COLO668 (cell line): ENCODE measurements at regions not wholly inside any gene's neighbourhood (a gene's known extent, or its start where the extent isn't known, plus 50 kb on each side); places are given as distances from the start of the nearest gene placed in this dataset.
"Not testable (repeated sequence)": the region's sequence is repeated elsewhere in the genome, so short reads cannot be mapped to it uniquely, and the experiment has no call there.

Experiments
- DNase-seq: peaks from one replicate; lab custom pipeline; 2025; ENCODE audit not compliant: unreplicated experiment; lab: John Stamatoyannopoulos, UW

GRCh38 chr2:184186436-184186835 is 411.9 kb upstream of the ZNF804A start:
- no peak for DNase-seq

GRCh38 chr2:184187421-184187971 is 410.8 kb upstream of the ZNF804A start:
- DNase-seq: no peak

GRCh38 chr2:184190725-184191124 is 407.6 kb upstream of the ZNF804A start:
- DNase-seq: no peak

- DNase-seq: no peak
Observed at GRCh38 chr2:184192649-184193048, 405.7 kb upstream of the ZNF804A start.

- DNase-seq: no peak
Observed at GRCh38 chr2:184197413-184197812, 400.9 kb upstream of the ZNF804A start.

- DNase-seq: not testable (repeated sequence)
Observed at GRCh38 chr2:184198791-184199190, 399.5 kb upstream of the ZNF804A start.

GRCh38 chr2:184199274-184199673 is 399.1 kb upstream of the ZNF804A start:
- no peak for DNase-seq

GRCh38 chr2:184201246-184201645 is 397.1 kb upstream of the ZNF804A start:
- no peak for DNase-seq

GRCh38 chr2:184203661-184204060 is 394.7 kb upstream of the ZNF804A start:
- no peak for DNase-seq

GRCh38 chr2:184205048-184205596 is 393.2 kb upstream of the ZNF804A start:
- DNase-seq: no peak

GRCh38 chr2:184206045-184206444 is 392.3 kb upstream of the ZNF804A start:
- DNase-seq: no peak

GRCh38 chr2:184210329-184210728 is 388.0 kb upstream of the ZNF804A start:
- no peak for DNase-seq

- DNase-seq: no peak
Observed at GRCh38 chr2:184215745-184216144, 382.6 kb upstream of the ZNF804A start.

GRCh38 chr2:184256611-184257010 is 341.7 kb upstream of the ZNF804A start:
- DNase-seq: no peak

GRCh38 chr2:184261331-184261730 is 337.0 kb upstream of the ZNF804A start:
- no peak for DNase-seq

- DNase-seq: no peak
Observed at GRCh38 chr2:184261818-184262217, 336.5 kb upstream of the ZNF804A start.

- DNase-seq: no peak
Observed at GRCh38 chr2:184268900-184269477, 329.3 kb upstream of the ZNF804A start.

- no peak for DNase-seq
Observed at GRCh38 chr2:184270660-184271059, 327.7 kb upstream of the ZNF804A start.

- DNase-seq: no peak
Observed at GRCh38 chr2:184272056-184272455, 326.3 kb upstream of the ZNF804A start.

GRCh38 chr2:184294831-184295230 is 303.5 kb upstream of the ZNF804A start:
- DNase-seq: no peak

- no peak for DNase-seq
Observed at GRCh38 chr2:184297085-184297484, 301.2 kb upstream of the ZNF804A start.

- no peak for DNase-seq
Observed at GRCh38 chr2:184302506-184302905, 295.8 kb upstream of the ZNF804A start.

GRCh38 chr2:184304006-184304405 is 294.3 kb upstream of the ZNF804A start:
- DNase-seq: no peak
